A549 (cell line): ENCODE measurements at regions not wholly inside any gene's neighbourhood (a gene's known extent, or its start where the extent isn't known, plus 50 kb on each side); places are given as distances from the start of the nearest gene placed in this dataset.
A peak's percentile ranks its signal among the peaks of the same experiment; 100 is the strongest.

ENCODE experiments used
- ATAC-seq, 2 experiments: fragments of 200-7000 bp in 1 of 2; fragments of >200 bp in 1 of 2; cut with Nextera tagmentation in 1 of 2; cut with Tn5 transposase in 1 of 2; 3 replicates each; pipeline versions ENCODE4 v1.8.0 to v1.9.1; 2018 to 2020; ENCODE audit warnings: mild to moderate bottlenecking in 1 of 2, moderate library complexity in 1 of 2
- CTCF ChIA-PET: fragments of 300-600 bp; sonication (Branson Sonifier 250); formaldehyde crosslinking; extraction: SDS; loops from one replicate; lab custom pipeline; 2021; ENCODE audit warnings: antibody characterized with exemption, inconsistent platforms; lab: Yijun Ruan, JAX
- POLR2A ChIA-PET: fragments of 350-600 bp; formaldehyde crosslinking; extraction: SDS; loops from one replicate; lab custom pipeline; 2021; ENCODE audit warnings: antibody characterized with exemption, inconsistent platforms; lab: Yijun Ruan, JAX
- DNase-seq, 2 experiments: peaks; one replicate each; pipeline versions ENCODE4 v3.0.0 to v3.0.0-alpha.2; 2011 to 2016; ENCODE audit warnings: low read depth in 1 of 2, low spot score in 1 of 2
- FAIRE-seq: peaks from 2 replicates; lab custom pipeline; 2011; peaks lifted over from hg19 to GRCh38; lab: Jason Lieb, UNC
- H3K27ac ChIP-seq, 2 experiments: fragments of >200 bp; sonication (Bioruptor Twin); formaldehyde crosslinking; 3 replicates each; pipeline ENCODE4 v1.5.1; 2016 to 2017
- H3K4me1 ChIP-seq: fragments of >200 bp; sonication (Bioruptor Twin); formaldehyde crosslinking; 3 replicates; pipeline ENCODE4 v1.6.1; 2016
- H3K4me2 ChIP-seq: fragments of >200 bp; sonication (Bioruptor Twin); formaldehyde crosslinking; 3 replicates; pipeline ENCODE4 v1.6.1; 2016
- H3K4me3 ChIP-seq: fragments of >200 bp; sonication (Bioruptor Twin); formaldehyde crosslinking; 3 replicates; pipeline ENCODE4 v1.5.1; 2016
- H3K9me3 ChIP-seq: fragments of >200 bp; sonication (Bioruptor Twin); formaldehyde crosslinking; 3 replicates; pipeline ENCODE4 v1.6.1; 2016
- ATOH8 ChIP-seq: fragments of 250-450 bp; sonication (Bioruptor Pico); IDR thresholded peaks from 2 replicates; pipeline ENCODE4 v1.5.0; 2020; ENCODE audit warnings: low read depth, mild to moderate bottlenecking, moderate library complexity
- BHLHE40 ChIP-seq: IDR thresholded peaks from 2 replicates; pipeline ENCODE4 v1.6.1; 2012; ENCODE audit warnings: low read depth, low read length, inconsistent platforms
- CBX2 ChIP-seq: fragments of 200-600 bp; sonication (generic); IDR thresholded peaks from 2 replicates; pipeline ENCODE4 v1.6.1; 2016; ENCODE audit warnings: low read depth, mild to moderate bottlenecking, borderline replicate concordance
- CHD2 ChIP-seq: fragments of 150-350 bp; IDR thresholded peaks from 2 replicates; pipeline ENCODE4 v1.6.1; 2014; ENCODE audit warnings: low read length; ENCODE audit not compliant: partially characterized antibody
- EHF ChIP-seq: fragments of 250-450 bp; sonication (Bioruptor Pico); IDR thresholded peaks from 2 replicates; pipeline ENCODE4 v1.5.0; 2020; ENCODE audit warnings: mild to moderate bottlenecking
- ESRRA ChIP-seq: fragments of 150-350 bp; IDR thresholded peaks from 2 replicates; pipeline ENCODE4 v1.6.1; 2014; ENCODE audit warnings: mild to moderate bottlenecking, low read length, borderline replicate concordance
- FOSB ChIP-seq: fragments of 250-450 bp; sonication (Bioruptor Pico); IDR thresholded peaks from 2 replicates; pipeline ENCODE4 v1.5.0; 2020; ENCODE audit warnings: mild to moderate bottlenecking, moderate library complexity
- FOSL2 ChIP-seq, 2 experiments: fragments of 450-650 bp in 1 of 2; fragments of >200 bp in 1 of 2; sonication (Bioruptor Twin) in 1 of 2; formaldehyde crosslinking; IDR thresholded peaks; 2 replicates each; pipeline versions ENCODE4 v1.5.0 to v1.6.1; 2016 to 2020; ENCODE audit warnings: mild to moderate bottlenecking in 1 of 2, moderate library complexity in 1 of 2
- HES2 ChIP-seq: fragments of >200 bp; sonication (Bioruptor Twin); formaldehyde crosslinking; IDR thresholded peaks from 2 replicates; pipeline ENCODE4 v1.6.1; 2016
- HMGXB4 ChIP-seq: fragments of 250-450 bp; sonication (Bioruptor Pico); IDR thresholded peaks from 2 replicates; pipeline ENCODE4 v1.5.0; 2021; ENCODE audit warnings: mild to moderate bottlenecking, moderate library complexity, borderline replicate concordance
- HOXA7 ChIP-seq: fragments of 250-450 bp; sonication (Bioruptor Pico); IDR thresholded peaks from 2 replicates; pipeline ENCODE4 v1.5.0; 2020; ENCODE audit warnings: mild to moderate bottlenecking, moderate library complexity
- HOXB13 ChIP-seq: fragments of 250-450 bp; sonication (Bioruptor Pico); IDR thresholded peaks from 2 replicates; pipeline ENCODE4 v1.5.0; 2020; ENCODE audit warnings: low read depth, mild to moderate bottlenecking, moderate library complexity
- HOXB5 ChIP-seq: fragments of 250-450 bp; sonication (Bioruptor Pico); IDR thresholded peaks from 2 replicates; pipeline ENCODE4 v1.5.0; 2020; ENCODE audit warnings: mild to moderate bottlenecking, moderate library complexity
- KDM5A ChIP-seq: fragments of 200-600 bp; sonication (generic); IDR thresholded peaks from 2 replicates; pipeline ENCODE4 v1.6.1; 2016; ENCODE audit warnings: antibody characterized with exemption, mild to moderate bottlenecking
- MAFK ChIP-seq: fragments of 450-650 bp; IDR thresholded peaks from 2 replicates; pipeline ENCODE4 v1.6.1; 2014; ENCODE audit not compliant: partially characterized antibody
- MYC ChIP-seq: IDR thresholded peaks from 2 replicates; pipeline ENCODE4 v1.6.1; 2012; ENCODE audit warnings: mild to moderate bottlenecking, inconsistent platforms, low read length, improper control_type of control experiment, borderline replicate concordance
- NR3C1 ChIP-seq: fragments of >200 bp; sonication (Bioruptor Twin); formaldehyde crosslinking; IDR thresholded peaks from 3 replicates; pipeline ENCODE4 v1.6.1; 2017
- PHF8 ChIP-seq: fragments of 200-600 bp; sonication (generic); IDR thresholded peaks from 2 replicates; pipeline ENCODE4 v1.6.1; 2016; ENCODE audit warnings: low read depth, mild to moderate bottlenecking, antibody characterized with exemption, moderate library complexity, borderline replicate concordance
- POLR2AphosphoS2 ChIP-seq: conservative IDR thresholded peaks from 2 replicates; pipeline ENCODE4 v1.6.1; 2012; ENCODE audit warnings: low read length, improper control_type of control experiment, inconsistent platforms
- RAD21 ChIP-seq, 2 experiments: fragments of >200 bp in 1 of 2; sonication (Bioruptor Twin) in 1 of 2; formaldehyde crosslinking in 1 of 2; IDR thresholded peaks in 1 of 2; conservative IDR thresholded peaks in 1 of 2; 2 replicates in 1 of 2; 3 replicates in 1 of 2; pipeline ENCODE4 v1.6.1; 2012 to 2018; ENCODE audit warnings: inconsistent platforms in 1 of 2
- RCOR1 ChIP-seq: fragments of 150-350 bp; IDR thresholded peaks from 2 replicates; pipeline ENCODE4 v1.6.1; 2014; ENCODE audit warnings: antibody characterized with exemption, low read length, low read depth
- RFX5 ChIP-seq: fragments of 450-650 bp; IDR thresholded peaks from 2 replicates; pipeline ENCODE4 v1.7.1; 2014; ENCODE audit warnings: antibody characterized with exemption, mild to moderate bottlenecking, moderate library complexity
- TFCP2L1 ChIP-seq: fragments of 250-450 bp; sonication (Bioruptor Pico); IDR thresholded peaks from 2 replicates; pipeline ENCODE4 v1.5.0; 2021; ENCODE audit warnings: mild to moderate bottlenecking
- ZNF302 ChIP-seq: fragments of 250-450 bp; sonication (Bioruptor Pico); IDR thresholded peaks from 2 replicates; pipeline ENCODE4 v1.9.0; 2021; ENCODE audit warnings: inconsistent platforms, mild to moderate bottlenecking, moderate library complexity
- WGBS: methylation state at CpG from one replicate; pipeline ENCODE4 v1.1.6; 2017; ENCODE audit errors: missing lambda C conversion rate; 5-methylcytosine and 5-hydroxymethylcytosine counted together
- TF ChIP-seq, protein P1 (sequence below): fragments of 450-650 bp; IDR thresholded peaks from 2 replicates; pipeline ENCODE4 v1.6.1; 2014; ENCODE audit warnings: antibody characterized with exemption
- TF ChIP-seq, protein P2 (sequence below): fragments of >200 bp; sonication (Bioruptor Twin); formaldehyde crosslinking; IDR thresholded peaks from 3 replicates; pipeline ENCODE4 v1.5.1; 2016

DNA sequence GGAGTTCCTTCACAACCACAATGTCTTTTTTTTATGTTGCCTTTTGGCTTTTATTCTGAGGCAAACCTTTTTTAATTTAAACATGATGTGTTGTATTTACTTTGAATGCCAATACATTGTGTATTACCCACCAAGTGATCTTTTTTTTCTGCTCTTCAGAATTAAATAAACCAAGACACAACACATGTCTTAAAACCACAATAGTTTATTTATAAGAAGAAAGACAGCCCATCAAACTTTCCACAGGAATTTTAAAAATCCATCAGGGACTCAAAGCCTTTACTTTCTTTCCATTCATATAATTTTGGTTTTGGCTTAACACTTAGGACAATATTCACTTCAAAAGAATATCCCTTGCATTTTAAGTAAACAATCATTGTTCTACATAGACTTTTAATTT lies 321.8 kb upstream of the MEF2C start:
- no peaks in the 10 kb centered on the region for H3K4me1 ChIP-seq
- ATAC-seq (no peak), DNase-seq (no peak), FAIRE-seq (no peak)
- no peak for TF ChIP-seq HOXB13
- TF ChIP-seq HOXA7 (CRISPR knock-in tag) = no peak
- TF ChIP-seq TFCP2L1 (CRISPR knock-in tag) = no peak
- H3K27ac ChIP-seq = no peak overlapping the region
- H3K4me2 ChIP-seq = no peak overlapping the region
- no peak overlapping the region for H3K4me3 ChIP-seq
- CTCF ChIA-PET = no interaction called here
- POLR2A ChIA-PET = no interaction called here
- H3K9me3 ChIP-seq = peaks cover 2% of the 10 kb centered on the region; the same call in 1 of the 3 replicates

DNA sequence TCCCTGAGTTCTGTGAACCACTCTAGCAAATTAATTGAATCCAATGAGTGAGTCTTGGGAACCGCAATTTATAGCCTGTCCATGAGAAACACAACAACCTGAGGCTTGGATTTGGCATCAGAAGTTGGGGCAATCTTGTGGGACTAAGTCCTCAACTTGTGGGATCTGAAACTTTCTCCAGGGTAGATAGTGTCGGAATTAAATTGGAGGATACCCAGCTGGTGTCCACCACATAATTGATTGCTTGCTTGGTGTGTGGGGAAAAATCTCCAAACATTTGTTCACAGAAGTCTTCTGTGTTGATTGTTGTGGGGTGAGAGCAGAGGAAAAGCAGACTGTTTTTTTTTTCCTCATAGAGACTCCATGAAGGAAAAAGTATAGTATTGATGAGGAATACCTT lies 320.6 kb upstream of the MEF2C start:
- DNase-seq (no peak), FAIRE-seq (no peak), ATAC-seq (no peak)
- ChIA-PET CTCF (no interaction called here), POLR2A (no interaction called here)
- Histone ChIP-seq H3K27ac (no peak overlapping the region), H3K4me1 (no peaks in the 10 kb centered on the region), H3K9me3 (peaks cover 3% of the 10 kb centered on the region; the same call in 1 of the 3 replicates), H3K4me3 (no peak overlapping the region), H3K4me2 (no peak overlapping the region)
- TF ChIP-seq MAFK (no peak), FOSB (no peak), RFX5 (no peak), BHLHE40 (no peak)
- WGBS = 0% methylated on average over 2 of the region's 2 CpGs

DNA sequence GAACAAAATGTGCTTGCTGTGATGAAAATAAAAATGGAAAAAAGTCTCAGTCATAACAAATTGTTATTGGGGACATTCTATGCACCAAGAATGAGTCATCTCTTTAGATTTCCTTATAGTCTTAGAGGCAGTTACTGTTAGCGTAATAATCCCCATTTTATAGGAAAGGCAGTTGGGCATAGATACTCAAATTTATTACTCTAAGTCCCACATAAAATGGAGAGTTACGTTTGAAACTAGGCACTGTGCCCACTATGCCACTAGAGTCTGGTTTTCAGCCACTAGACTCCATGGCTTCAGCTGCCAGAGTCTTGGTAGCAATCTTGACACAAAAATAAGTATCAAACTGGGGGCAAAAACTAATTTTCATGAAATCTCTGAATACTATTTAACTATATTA lies 317.9 kb upstream of the MEF2C start:
- FAIRE-seq (no peak), DNase-seq (no peak), ATAC-seq (no peak)
- H3K9me3 ChIP-seq = peaks cover 3% of the 10 kb centered on the region; the same call in 2 of the 3 replicates
- no peak overlapping the region for H3K4me2 ChIP-seq
- no peak overlapping the region for H3K27ac ChIP-seq
- ChIA-PET POLR2A (no interaction called here), CTCF (no interaction called here)
- no peaks in the 10 kb centered on the region for H3K4me1 ChIP-seq
- H3K4me3 ChIP-seq = no peak overlapping the region
- 38% methylated on average over 2 of the region's 2 CpGs for WGBS
- no peak for TF ChIP-seq HMGXB4 (CRISPR knock-in tag)
- TF ChIP-seq, protein P1, sequence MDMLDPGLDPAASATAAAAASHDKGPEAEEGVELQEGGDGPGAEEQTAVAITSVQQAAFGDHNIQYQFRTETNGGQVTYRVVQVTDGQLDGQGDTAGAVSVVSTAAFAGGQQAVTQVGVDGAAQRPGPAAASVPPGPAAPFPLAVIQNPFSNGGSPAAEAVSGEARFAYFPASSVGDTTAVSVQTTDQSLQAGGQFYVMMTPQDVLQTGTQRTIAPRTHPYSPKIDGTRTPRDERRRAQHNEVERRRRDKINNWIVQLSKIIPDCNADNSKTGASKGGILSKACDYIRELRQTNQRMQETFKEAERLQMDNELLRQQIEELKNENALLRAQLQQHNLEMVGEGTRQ = no peak
- TF ChIP-seq ESRRA = no peak
- no peak for TF ChIP-seq FOSL2 (IDR thresholded peaks at IDR 0.05)
- TF ChIP-seq FOSL2 (CRISPR knock-in tag; IDR thresholded peaks at IDR 0.05) = 0 out of 2 replicates have a peak, but pooled peaks have one; percentile 25
- no peak for TF ChIP-seq HOXA7 (CRISPR knock-in tag)
- TF ChIP-seq RAD21 (conservative IDR thresholded peaks at IDR 0.05 in 1 of 2, IDR thresholded peaks at IDR 0.05 in 1 of 2) = no peak
- TF ChIP-seq MAFK = no peak
- no peak for TF ChIP-seq RFX5

DNA sequence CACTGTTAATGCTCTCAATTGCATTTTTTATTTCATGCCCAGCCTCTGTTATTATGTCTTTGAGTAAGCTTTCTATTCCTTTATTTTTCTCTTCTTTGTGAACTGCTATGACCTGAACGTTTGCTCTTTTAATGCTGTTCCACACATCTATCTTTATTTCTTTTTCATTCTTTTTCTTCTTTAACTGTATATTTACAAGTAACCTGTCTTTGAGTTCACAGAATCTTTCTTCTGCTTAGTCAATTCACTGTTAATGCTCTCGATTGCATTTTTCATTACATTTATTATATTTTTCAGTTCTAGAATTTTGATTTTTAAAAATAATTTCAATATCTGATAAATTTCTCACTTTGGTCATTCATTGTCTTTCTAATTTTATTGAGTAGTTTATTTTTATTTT lies 316.3 kb upstream of the MEF2C start:
- H3K9me3 ChIP-seq = peaks cover 3% of the 10 kb centered on the region; the same call in 2 of the 3 replicates
- no peak overlapping the region for H3K4me2 ChIP-seq
- no peaks in the 10 kb centered on the region for H3K4me1 ChIP-seq
- CTCF ChIA-PET = no interaction called here
- ATAC-seq (no peak), FAIRE-seq (no peak), DNase-seq (no peak)
- POLR2A ChIA-PET = no interaction called here
- no peak overlapping the region for H3K4me3 ChIP-seq
- H3K27ac ChIP-seq = no peak overlapping the region
- WGBS = 0% methylated on average over 2 of the region's 2 CpGs
- no peak for TF ChIP-seq PHF8
- TF ChIP-seq ATOH8 = no peak
- TF ChIP-seq HES2 = no peak
- TF ChIP-seq BHLHE40 = no peak
- no peak for TF ChIP-seq ZNF302 (CRISPR knock-in tag)
- TF ChIP-seq CHD2 = no peak
- TF ChIP-seq, protein P2, sequence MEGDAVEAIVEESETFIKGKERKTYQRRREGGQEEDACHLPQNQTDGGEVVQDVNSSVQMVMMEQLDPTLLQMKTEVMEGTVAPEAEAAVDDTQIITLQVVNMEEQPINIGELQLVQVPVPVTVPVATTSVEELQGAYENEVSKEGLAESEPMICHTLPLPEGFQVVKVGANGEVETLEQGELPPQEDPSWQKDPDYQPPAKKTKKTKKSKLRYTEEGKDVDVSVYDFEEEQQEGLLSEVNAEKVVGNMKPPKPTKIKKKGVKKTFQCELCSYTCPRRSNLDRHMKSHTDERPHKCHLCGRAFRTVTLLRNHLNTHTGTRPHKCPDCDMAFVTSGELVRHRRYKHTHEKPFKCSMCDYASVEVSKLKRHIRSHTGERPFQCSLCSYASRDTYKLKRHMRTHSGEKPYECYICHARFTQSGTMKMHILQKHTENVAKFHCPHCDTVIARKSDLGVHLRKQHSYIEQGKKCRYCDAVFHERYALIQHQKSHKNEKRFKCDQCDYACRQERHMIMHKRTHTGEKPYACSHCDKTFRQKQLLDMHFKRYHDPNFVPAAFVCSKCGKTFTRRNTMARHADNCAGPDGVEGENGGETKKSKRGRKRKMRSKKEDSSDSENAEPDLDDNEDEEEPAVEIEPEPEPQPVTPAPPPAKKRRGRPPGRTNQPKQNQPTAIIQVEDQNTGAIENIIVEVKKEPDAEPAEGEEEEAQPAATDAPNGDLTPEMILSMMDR = no peak
- no peak for TF ChIP-seq HOXB5
- no peak for TF ChIP-seq RCOR1
- no peak for TF ChIP-seq NR3C1
- TF ChIP-seq MYC = no peak
- no peak for TF ChIP-seq EHF (CRISPR knock-in tag)
- TF ChIP-seq CBX2 = no peak
- no peak for TF ChIP-seq POLR2AphosphoS2
- TF ChIP-seq FOSB = no peak
- TF ChIP-seq KDM5A = no peak
